MCF 10A (cell line): ENCODE measurements at regions not wholly inside any gene's neighbourhood (a gene's known extent, or its start where the extent isn't known, plus 50 kb on each side); places are given as distances from the start of the nearest gene placed in this dataset.

Source experiments
- BruUV-seq: library from RNA; stranded (reverse); fragments of 400-500 nt; replicated peaks from 2 replicates; lab custom pipeline; 2021; lab: Mats Ljungman, UMichigan
- CTCF ChIA-PET: fragments of 300-600 bp; sonication (Branson Sonifier 250); formaldehyde crosslinking; extraction: SDS; loops from one replicate; lab custom pipeline; 2021; ENCODE audit warnings: antibody characterized with exemption, inconsistent platforms; lab: Yijun Ruan, JAX
- POLR2A ChIA-PET: fragments of 300-600, 350-650 bp; sonication (Branson Sonifier 250); formaldehyde crosslinking; extraction: SDS; loops from one replicate; lab custom pipeline; 2020; ENCODE audit warnings: antibody characterized with exemption, inconsistent platforms; lab: Yijun Ruan, JAX
- DNase-seq: peaks from one replicate; pipeline ENCODE4 v3.0.0-alpha.2; 2018; ENCODE audit not compliant: unreplicated experiment
- H3K27ac Mint-ChIP-seq: one replicate; pipeline ENCODE4 v1.8.0; 2022; ENCODE audit warnings: mild to moderate bottlenecking, low read depth, mixed read lengths; ENCODE audit not compliant: unreplicated experiment
- H3K27me3 Mint-ChIP-seq: one replicate; pipeline ENCODE4 v1.8.0; 2022; ENCODE audit warnings: mixed read lengths; ENCODE audit not compliant: insufficient read depth, unreplicated experiment
- H3K36me3 Mint-ChIP-seq: one replicate; pipeline ENCODE4 v1.8.0; 2022; ENCODE audit warnings: mild to moderate bottlenecking, moderate library complexity, mixed read lengths; ENCODE audit not compliant: insufficient read depth, unreplicated experiment
- H3K4me1 Mint-ChIP-seq: one replicate; pipeline ENCODE4 v1.8.0; 2022; ENCODE audit warnings: mixed read lengths; ENCODE audit not compliant: insufficient read depth, unreplicated experiment
- H3K4me3 Mint-ChIP-seq: one replicate; pipeline ENCODE4 v1.8.0; 2022; ENCODE audit warnings: mild to moderate bottlenecking, moderate library complexity, mixed read lengths; ENCODE audit not compliant: unreplicated experiment
- H3K9me3 Mint-ChIP-seq: one replicate; pipeline ENCODE4 v1.8.0; 2022; ENCODE audit warnings: mixed read lengths; ENCODE audit not compliant: unreplicated experiment
- intact Hi-C: fragments of 100-400 bp; cut with micrococcal nuclease; formaldehyde crosslinking; loops from 2 replicates; pipeline ENCODE4 v1.14.1; 2022
- TF ChIP-seq, protein P1 (sequence below): fragments of 200-600 bp; IDR thresholded peaks from one replicate; pipeline ENCODE4 v1.8.0; 2022; ENCODE audit warnings: antibody characterized with exemption, mild to moderate bottlenecking; ENCODE audit not compliant: unreplicated experiment

DNA sequence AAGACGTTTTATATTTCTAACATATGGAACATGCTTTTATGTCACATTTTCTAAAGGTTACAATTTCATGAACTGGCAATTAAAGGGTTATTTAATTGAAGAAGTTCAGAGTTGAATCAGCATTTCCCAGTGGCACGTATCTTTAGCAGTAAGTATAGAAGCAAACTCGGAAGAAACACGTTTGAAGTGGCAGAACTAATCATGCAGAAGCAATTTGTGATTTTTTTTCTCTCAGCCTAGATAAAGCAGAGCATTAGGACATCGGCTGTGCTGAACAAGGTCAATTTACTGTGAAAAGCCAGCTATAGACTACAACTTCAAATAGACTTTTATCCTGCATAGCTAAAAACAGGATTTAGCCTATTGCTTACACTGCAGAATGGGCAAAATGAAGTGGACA, 104.7 kb downstream of the ISL1 start:
- Mint-ChIP-seq H3K27ac (no peak overlapping the region), H3K4me1 (no peaks in the 10 kb centered on the region), H3K4me3 (no peak overlapping the region), H3K27me3 (peaks cover 47% of the 10 kb centered on the region), H3K36me3 (no peaks in the 10 kb centered on the region), H3K9me3 (no peaks in the 10 kb centered on the region)
- TF ChIP-seq, protein P1, sequence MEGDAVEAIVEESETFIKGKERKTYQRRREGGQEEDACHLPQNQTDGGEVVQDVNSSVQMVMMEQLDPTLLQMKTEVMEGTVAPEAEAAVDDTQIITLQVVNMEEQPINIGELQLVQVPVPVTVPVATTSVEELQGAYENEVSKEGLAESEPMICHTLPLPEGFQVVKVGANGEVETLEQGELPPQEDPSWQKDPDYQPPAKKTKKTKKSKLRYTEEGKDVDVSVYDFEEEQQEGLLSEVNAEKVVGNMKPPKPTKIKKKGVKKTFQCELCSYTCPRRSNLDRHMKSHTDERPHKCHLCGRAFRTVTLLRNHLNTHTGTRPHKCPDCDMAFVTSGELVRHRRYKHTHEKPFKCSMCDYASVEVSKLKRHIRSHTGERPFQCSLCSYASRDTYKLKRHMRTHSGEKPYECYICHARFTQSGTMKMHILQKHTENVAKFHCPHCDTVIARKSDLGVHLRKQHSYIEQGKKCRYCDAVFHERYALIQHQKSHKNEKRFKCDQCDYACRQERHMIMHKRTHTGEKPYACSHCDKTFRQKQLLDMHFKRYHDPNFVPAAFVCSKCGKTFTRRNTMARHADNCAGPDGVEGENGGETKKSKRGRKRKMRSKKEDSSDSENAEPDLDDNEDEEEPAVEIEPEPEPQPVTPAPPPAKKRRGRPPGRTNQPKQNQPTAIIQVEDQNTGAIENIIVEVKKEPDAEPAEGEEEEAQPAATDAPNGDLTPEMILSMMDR, result no peak
- BruUV-seq, result no TSS peak
- POLR2A ChIA-PET, result no interaction called here
- CTCF ChIA-PET, result no interaction called here
- no peak for DNase-seq
- intact Hi-C loops, result no loop called here

DNA sequence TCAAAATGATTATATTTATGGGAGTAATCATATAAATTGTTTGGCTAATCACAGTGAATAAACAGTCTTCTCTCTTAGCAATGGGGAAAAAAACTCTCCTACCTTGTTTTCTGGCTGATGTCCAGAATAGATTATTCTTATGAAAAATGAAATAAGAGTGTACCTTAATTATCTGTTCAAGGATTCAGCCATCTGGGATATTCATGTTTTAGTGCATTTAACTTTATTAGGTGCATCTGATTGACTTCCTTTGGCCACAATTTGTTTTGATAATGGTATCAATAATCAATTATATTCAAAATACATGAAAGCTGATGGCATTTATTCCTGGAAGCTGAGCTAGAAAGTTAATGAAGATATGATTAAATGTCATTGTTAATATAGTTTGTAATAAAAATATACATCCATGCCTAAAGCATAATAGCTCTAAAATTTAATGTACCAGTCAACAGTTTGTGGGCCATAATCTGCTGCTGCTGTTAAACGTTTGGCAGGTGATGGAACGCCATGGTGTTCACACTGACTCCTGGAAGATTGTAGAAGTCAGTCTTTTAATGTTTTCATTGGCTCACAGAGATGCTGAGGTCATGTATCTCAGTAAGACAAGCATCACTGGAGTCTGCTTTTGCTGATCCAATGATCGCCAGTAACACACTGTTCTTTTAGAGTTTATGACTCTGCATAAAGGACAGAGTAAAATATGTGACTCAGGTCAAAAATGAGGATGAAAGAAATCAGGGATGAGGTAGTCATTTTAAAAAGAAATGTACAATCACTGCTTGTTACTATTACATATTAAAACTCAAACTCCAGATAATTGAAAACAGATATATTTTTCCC, 105.8 kb downstream of the ISL1 start:
- peaks cover 42% of the 10 kb centered on the region for H3K27me3 Mint-ChIP-seq
- H3K9me3 Mint-ChIP-seq, result no peaks in the 10 kb centered on the region
- ChIA-PET CTCF (no interaction called here), POLR2A (no interaction called here)
- no peaks in the 10 kb centered on the region for H3K4me1 Mint-ChIP-seq
- H3K4me3 Mint-ChIP-seq, result no peak overlapping the region
- H3K27ac Mint-ChIP-seq, result no peak overlapping the region
- TF ChIP-seq, protein P1, result no peak
- no TSS peak for BruUV-seq
- intact Hi-C loops, result no loop called here
- no peak for DNase-seq
- no peaks in the 10 kb centered on the region for H3K36me3 Mint-ChIP-seq

DNA sequence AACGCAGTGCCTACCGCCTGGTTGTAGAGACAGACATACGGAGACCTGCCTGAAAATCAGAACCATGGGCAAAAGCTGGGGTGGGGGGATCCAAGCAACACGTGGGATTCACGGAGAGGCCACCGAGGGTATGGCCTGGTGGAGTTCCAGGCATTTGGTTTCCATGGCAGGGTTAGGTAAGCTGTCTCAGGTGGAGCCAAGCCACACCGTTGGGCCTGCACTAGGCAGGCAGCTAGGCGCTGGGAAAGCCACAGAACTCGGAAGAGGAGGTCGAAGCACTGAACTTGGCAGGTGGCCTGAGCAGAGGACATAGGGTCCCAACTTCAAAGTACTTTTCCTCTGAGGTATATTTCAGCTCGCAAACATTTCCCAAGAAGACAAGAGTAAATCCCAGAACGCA, 111.6 kb downstream of the ISL1 start:
- no peak for DNase-seq
- ChIA-PET POLR2A (no interaction called here), CTCF (no interaction called here)
- intact Hi-C loops, result no loop called here
- Mint-ChIP-seq H3K27me3 (peaks cover 38% of the 10 kb centered on the region), H3K4me3 (no peak overlapping the region), H3K9me3 (no peaks in the 10 kb centered on the region), H3K4me1 (no peaks in the 10 kb centered on the region), H3K27ac (no peak overlapping the region), H3K36me3 (no peaks in the 10 kb centered on the region)
- TF ChIP-seq, protein P1, result no peak
- no TSS peak for BruUV-seq

DNA sequence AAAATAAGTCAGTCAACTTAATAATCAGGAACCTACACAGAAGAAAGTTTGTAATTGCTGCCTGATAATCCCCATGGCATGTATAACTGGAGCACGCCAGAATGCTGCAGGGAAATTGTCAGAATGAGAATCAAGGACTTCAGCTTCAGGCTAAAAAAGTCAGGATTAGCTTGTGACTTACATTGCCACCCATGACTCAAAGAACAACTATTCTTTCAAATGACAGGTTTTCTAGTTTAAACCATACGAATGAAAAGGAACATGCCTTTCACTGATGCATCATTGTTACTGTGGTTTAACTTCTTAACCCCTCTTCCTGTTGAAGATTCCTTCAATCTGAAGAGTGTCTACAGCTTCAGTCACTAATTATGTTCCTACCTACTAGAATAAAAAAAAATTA, 112.4 kb downstream of the ISL1 start:
- no TSS peak for BruUV-seq
- DNase-seq, result no peak
- Mint-ChIP-seq H3K36me3 (no peaks in the 10 kb centered on the region), H3K4me1 (no peaks in the 10 kb centered on the region), H3K27ac (no peak overlapping the region), H3K9me3 (no peaks in the 10 kb centered on the region), H3K4me3 (no peak overlapping the region), H3K27me3 (peaks cover 36% of the 10 kb centered on the region)
- ChIA-PET POLR2A (no interaction called here), CTCF (no interaction called here)
- TF ChIP-seq, protein P1, result no peak
- intact Hi-C loops, result no loop called here
